Peyer's patch (tissue), 4 donors: ENCODE measurements at regions not wholly inside any gene's neighbourhood (a gene's known extent, or its start where the extent isn't known, plus 50 kb on each side); places are given as distances from the start of the nearest gene placed in this dataset.

ENCODE experiments used
- DNase-seq, 3 donors: peaks; one replicate each; pipeline ENCODE4 v3.0.0-alpha.2; 2017 to 2019
- H3K27ac ChIP-seq, 4 donors: fragments of 200-600 bp; sonication (generic); one replicate each; pipeline ENCODE4 v1.5.1; 2016 to 2019
- H3K27me3 ChIP-seq, 2 donors: fragments of 200-600 bp; sonication (generic); one replicate each; pipeline ENCODE4 v1.5.1; 2019
- H3K36me3 ChIP-seq, 3 donors: fragments of 200-600 bp; sonication (generic); one replicate each; pipeline ENCODE4 v1.5.1; 2016 to 2019
- H3K4me1 ChIP-seq, 4 donors: fragments of 200-600 bp; sonication (generic); one replicate each; pipeline ENCODE4 v1.5.1; 2016 to 2019
- H3K4me3 ChIP-seq, 4 donors: fragments of 200-600 bp; sonication (generic); 1 replicate in 3 of 4; 2 replicates in 1 of 4; pipeline ENCODE4 v1.5.1; 2016 to 2019; ENCODE audit warnings: mild to moderate bottlenecking in 1 of 4
- H3K9me3 ChIP-seq, 4 donors: fragments of 200-600 bp; sonication (generic); one replicate each; pipeline ENCODE4 v1.5.1; 2016 to 2019; ENCODE audit warnings: mild to moderate bottlenecking in 1 of 4
- CTCF ChIP-seq, 6 experiments: fragments of 450-650 bp in 4 of 6; fragments of 200-600 bp in 2 of 6; sonication (generic) in 1 of 6; IDR thresholded peaks; one replicate each; pipeline ENCODE4 v1.5.1; 2017 to 2019; ENCODE audit warnings: antibody characterized with exemption in 6 of 6, mild to moderate bottlenecking in 3 of 6, moderate library complexity in 1 of 6
- POLR2A ChIP-seq, 2 donors: fragments of 450-650 bp; IDR thresholded peaks; one replicate each; pipeline ENCODE4 v1.5.1; 2017; ENCODE audit warnings: antibody characterized with exemption in 2 of 2, mild to moderate bottlenecking in 2 of 2, moderate library complexity in 2 of 2

- H3K4me3 ChIP-seq, result no peak overlapping the region
- H3K4me1 ChIP-seq, result no peaks in the 10 kb centered on the region
- no peak overlapping the region for H3K27ac ChIP-seq
- no peaks in the 10 kb centered on the region for H3K36me3 ChIP-seq
- no peaks in the 10 kb centered on the region for H3K27me3 ChIP-seq
- no peaks in the 10 kb centered on the region for H3K9me3 ChIP-seq
- no peak for DNase-seq
- TF ChIP-seq CTCF (IDR thresholded peaks at IDR 0.05) (no peak), POLR2A (IDR thresholded peaks at IDR 0.05) (no peak)
These were observed 170.0 kb upstream of the STK17B start for GRCh38 chr2:196341277-196341841.

- Histone ChIP-seq H3K36me3 (no peaks in the 10 kb centered on the region), H3K27ac (no peak overlapping the region), H3K9me3 (no peaks in the 10 kb centered on the region), H3K4me1 (no peaks in the 10 kb centered on the region), H3K27me3 (no peaks in the 10 kb centered on the region), H3K4me3 (no peak overlapping the region)
- TF ChIP-seq POLR2A (IDR thresholded peaks at IDR 0.05), result no peak
- TF ChIP-seq CTCF (IDR thresholded peaks at IDR 0.05), result no peak
- no peak for DNase-seq
These were observed 173.0 kb upstream of the STK17B start for GRCh38 chr2:196344397-196344796.

GRCh38 chr2:196353717-196354116 lies 182.3 kb upstream of the STK17B start:
- no peaks in the 10 kb centered on the region for H3K4me1 ChIP-seq
- TF ChIP-seq POLR2A (IDR thresholded peaks at IDR 0.05), result no peak
- no peak for TF ChIP-seq CTCF (IDR thresholded peaks at IDR 0.05)
- no peak for DNase-seq

GRCh38 chr2:196354186-196354585 lies 182.8 kb upstream of the STK17B start:
- H3K27me3 ChIP-seq, result no peaks in the 10 kb centered on the region
- TF ChIP-seq POLR2A (IDR thresholded peaks at IDR 0.05), result no peak
- TF ChIP-seq CTCF (IDR thresholded peaks at IDR 0.05), result no peak
- no peaks in the 10 kb centered on the region for H3K36me3 ChIP-seq
- DNase-seq, result no peak
- H3K9me3 ChIP-seq, result no peaks in the 10 kb centered on the region
- H3K4me1 ChIP-seq, result no peaks in the 10 kb centered on the region
- no peak overlapping the region for H3K27ac ChIP-seq
- no peak overlapping the region for H3K4me3 ChIP-seq

More at GRCh38 chr2:196353717-196354116, 182.3 kb upstream of the STK17B start:
- H3K4me3 ChIP-seq, result no peak overlapping the region
- no peak overlapping the region for H3K27ac ChIP-seq
- H3K36me3 ChIP-seq, result no peaks in the 10 kb centered on the region
- H3K27me3 ChIP-seq, result no peaks in the 10 kb centered on the region
- no peaks in the 10 kb centered on the region for H3K9me3 ChIP-seq

- H3K27me3 ChIP-seq, result no peaks in the 10 kb centered on the region
- no peak overlapping the region for H3K4me3 ChIP-seq
- H3K27ac ChIP-seq, result no peak overlapping the region
- no peak for TF ChIP-seq CTCF (IDR thresholded peaks at IDR 0.05)
- no peak for TF ChIP-seq POLR2A (IDR thresholded peaks at IDR 0.05)
- H3K36me3 ChIP-seq, result no peaks in the 10 kb centered on the region
- no peaks in the 10 kb centered on the region for H3K9me3 ChIP-seq
- H3K4me1 ChIP-seq, result no peaks in the 10 kb centered on the region
- DNase-seq, result no peak
These were observed 185.0 kb upstream of the STK17B start for GRCh38 chr2:196356332-196356731.

- no peaks in the 10 kb centered on the region for H3K9me3 ChIP-seq
- no peaks in the 10 kb centered on the region for H3K4me1 ChIP-seq
- H3K4me3 ChIP-seq, result no peak overlapping the region
- no peak for TF ChIP-seq POLR2A (IDR thresholded peaks at IDR 0.05)
- TF ChIP-seq CTCF (IDR thresholded peaks at IDR 0.05), result no peak
- no peak for DNase-seq
- H3K36me3 ChIP-seq, result no peaks in the 10 kb centered on the region
- H3K27me3 ChIP-seq, result no peaks in the 10 kb centered on the region
- no peak overlapping the region for H3K27ac ChIP-seq
These were observed 189.3 kb upstream of the STK17B start for GRCh38 chr2:196360650-196361049.
